Caco-2 (cell line): ENCODE measurements at regions not wholly inside any gene's neighbourhood (a gene's known extent, or its start where the extent isn't known, plus 50 kb on each side); places are given as distances from the start of the nearest gene placed in this dataset.

Experiments
- BruUV-seq: library from RNA; stranded (reverse); fragments of 400-500 nt; replicated peaks from 2 replicates; lab custom pipeline; 2021; lab: Mats Ljungman, UMichigan
- CTCF ChIA-PET: fragments of 300-600 bp; sonication (Branson Sonifier 250); formaldehyde crosslinking; loops from one replicate; lab custom pipeline; 2022; ENCODE audit warnings: antibody characterized with exemption; lab: Charles Lee
- POLR2A ChIA-PET: fragments of 300-600 bp; sonication (Branson Sonifier 250); formaldehyde crosslinking; loops from one replicate; lab custom pipeline; 2022; ENCODE audit warnings: antibody characterized with exemption; lab: Charles Lee
- DNase-seq, 2 experiments: peaks; one replicate each; pipeline versions ENCODE4 v3.0.0 to v3.0.0-alpha.2; 2020 to 2022
- H3K27me3 ChIP-seq: replicated peaks from 2 replicates; pipeline ENCODE4 v1.6.0; 2011; ENCODE audit warnings: low read length; ENCODE audit not compliant: control insufficient read depth, insufficient read depth
- H3K36me3 ChIP-seq: 2 replicates; pipeline ENCODE4 v1.5.1; 2011; ENCODE audit warnings: low read length; ENCODE audit not compliant: control insufficient read depth, insufficient read depth
- H3K4me1 ChIP-seq: fragments of 250-450 bp; sonication (Bioruptor Pico); 2 replicates; pipeline ENCODE4 v1.5.1; 2020; ENCODE audit warnings: mild to moderate bottlenecking
- H3K4me3 ChIP-seq: 2 replicates; pipeline ENCODE4 v1.5.1; 2011; ENCODE audit warnings: low read depth, mild to moderate bottlenecking, control low read depth, low read length
- H3K9me3 ChIP-seq: fragments of 250-450 bp; sonication (Bioruptor Pico); 2 replicates; pipeline ENCODE4 v1.5.1; 2020; ENCODE audit warnings: mild to moderate bottlenecking, moderate library complexity
- H3K27ac Mint-ChIP-seq: one replicate; pipeline ENCODE4 v1.8.0; 2022; ENCODE audit warnings: mixed read lengths; ENCODE audit not compliant: unreplicated experiment
- H3K27me3 Mint-ChIP-seq: one replicate; pipeline ENCODE4 v1.8.0; 2022; ENCODE audit warnings: mixed read lengths; ENCODE audit not compliant: insufficient read depth, unreplicated experiment
- H3K36me3 Mint-ChIP-seq: one replicate; pipeline ENCODE4 v1.8.0; 2022; ENCODE audit warnings: mild to moderate bottlenecking, mixed read lengths; ENCODE audit not compliant: insufficient read depth, unreplicated experiment
- H3K4me1 Mint-ChIP-seq: one replicate; pipeline ENCODE4 v1.8.0; 2022; ENCODE audit warnings: low read depth, mixed read lengths; ENCODE audit not compliant: unreplicated experiment
- H3K4me3 Mint-ChIP-seq: one replicate; pipeline ENCODE4 v1.8.0; 2022; ENCODE audit warnings: mild to moderate bottlenecking, moderate library complexity, mixed read lengths; ENCODE audit not compliant: unreplicated experiment
- H3K9me3 Mint-ChIP-seq: one replicate; pipeline ENCODE4 v1.8.0; 2022; ENCODE audit warnings: mixed read lengths; ENCODE audit not compliant: unreplicated experiment
- intact Hi-C: fragments of 100-400 bp; cut with micrococcal nuclease; formaldehyde crosslinking; loops from one replicate; pipeline ENCODE4 v1.10.0; 2022; ENCODE audit not compliant: unreplicated experiment
- TF ChIP-seq, protein P1 (sequence below), 2 experiments: fragments of 200-600 bp in 1 of 2; IDR thresholded peaks; 1 replicate in 1 of 2; 2 replicates in 1 of 2; pipeline versions ENCODE4 v1.5.1 to v1.8.0; 2011 to 2022; ENCODE audit warnings: antibody characterized with exemption in 1 of 2, control low read depth in 1 of 2, inconsistent platforms in 1 of 2, low read depth in 1 of 2, low read length in 1 of 2, mild to moderate bottlenecking in 1 of 2, moderate library complexity in 1 of 2; ENCODE audit not compliant: insufficient read depth in 1 of 2, severe bottlenecking in 1 of 2, unreplicated experiment in 1 of 2

DNA sequence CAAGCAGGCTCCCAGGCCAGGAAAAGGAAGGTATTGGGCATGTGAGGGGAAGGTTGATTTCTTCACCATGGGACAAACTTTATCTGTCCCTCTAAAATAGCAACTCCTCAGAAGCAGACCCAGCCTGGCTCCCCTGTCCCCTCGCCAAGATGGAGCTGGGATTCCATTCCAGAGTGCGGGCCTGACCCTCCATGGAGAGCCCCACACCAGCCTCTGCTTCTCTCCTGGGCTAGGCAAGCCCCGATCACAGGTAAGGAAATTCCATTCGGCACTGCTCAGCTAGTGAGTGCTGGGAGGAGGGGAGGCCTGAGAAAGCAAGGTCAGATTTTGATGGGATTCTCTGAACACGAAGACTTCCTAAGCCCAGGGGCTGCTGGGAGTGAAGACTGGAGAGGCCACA lies 98.4 kb downstream of the EFNB1 start:
- BruUV-seq, result no TSS peak
- no peak for DNase-seq

DNA sequence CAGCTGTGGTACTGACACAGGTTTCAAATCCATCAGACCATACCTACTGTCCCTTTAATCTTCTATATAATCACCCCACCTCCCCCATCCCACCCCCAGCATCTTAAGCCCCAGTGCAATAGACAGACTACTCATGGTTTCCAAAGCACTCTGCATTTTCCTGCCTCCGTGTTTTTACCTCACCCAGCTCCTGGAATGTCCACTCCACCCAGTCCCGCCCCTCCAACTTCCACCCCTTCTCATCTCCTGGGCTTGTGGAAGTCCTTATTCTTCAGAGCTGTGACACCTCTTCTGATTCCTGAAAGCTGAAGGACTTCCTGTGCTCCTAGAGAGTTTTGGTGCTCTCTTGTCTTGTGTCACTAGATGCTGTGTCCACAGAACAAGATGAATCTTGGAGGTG lies 94.3 kb downstream of the EFNB1 start:
- no peaks in the 10 kb centered on the region for H3K9me3 ChIP-seq
- CTCF ChIA-PET, result no interaction called here
- H3K36me3 ChIP-seq, result no peaks in the 10 kb centered on the region
- DNase-seq, result no peak
- Mint-ChIP-seq H3K4me3 (no peak overlapping the region), H3K27me3 (no peaks in the 10 kb centered on the region), H3K4me1 (no peaks in the 10 kb centered on the region), H3K36me3 (no peaks in the 10 kb centered on the region), H3K9me3 (no peaks in the 10 kb centered on the region), H3K27ac (no peak overlapping the region)
- H3K4me1 ChIP-seq, result no peaks in the 10 kb centered on the region
- TF ChIP-seq, protein P1, sequence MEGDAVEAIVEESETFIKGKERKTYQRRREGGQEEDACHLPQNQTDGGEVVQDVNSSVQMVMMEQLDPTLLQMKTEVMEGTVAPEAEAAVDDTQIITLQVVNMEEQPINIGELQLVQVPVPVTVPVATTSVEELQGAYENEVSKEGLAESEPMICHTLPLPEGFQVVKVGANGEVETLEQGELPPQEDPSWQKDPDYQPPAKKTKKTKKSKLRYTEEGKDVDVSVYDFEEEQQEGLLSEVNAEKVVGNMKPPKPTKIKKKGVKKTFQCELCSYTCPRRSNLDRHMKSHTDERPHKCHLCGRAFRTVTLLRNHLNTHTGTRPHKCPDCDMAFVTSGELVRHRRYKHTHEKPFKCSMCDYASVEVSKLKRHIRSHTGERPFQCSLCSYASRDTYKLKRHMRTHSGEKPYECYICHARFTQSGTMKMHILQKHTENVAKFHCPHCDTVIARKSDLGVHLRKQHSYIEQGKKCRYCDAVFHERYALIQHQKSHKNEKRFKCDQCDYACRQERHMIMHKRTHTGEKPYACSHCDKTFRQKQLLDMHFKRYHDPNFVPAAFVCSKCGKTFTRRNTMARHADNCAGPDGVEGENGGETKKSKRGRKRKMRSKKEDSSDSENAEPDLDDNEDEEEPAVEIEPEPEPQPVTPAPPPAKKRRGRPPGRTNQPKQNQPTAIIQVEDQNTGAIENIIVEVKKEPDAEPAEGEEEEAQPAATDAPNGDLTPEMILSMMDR (IDR thresholded peaks at IDR 0.05; ENCODE audit: insufficient read depth in 1 of 2, low read depth in 1 of 2, low read length in 1 of 2, severe bottlenecking in 1 of 2, unreplicated experiment in 1 of 2), result no peak
- POLR2A ChIA-PET, result no interaction called here
- H3K4me3 ChIP-seq, result no peak overlapping the region
- no TSS peak for BruUV-seq
- intact Hi-C loops, result no loop called here
- H3K27me3 ChIP-seq, result no peaks in the 10 kb centered on the region

More for the DNA sequence above, 98.4 kb downstream of the EFNB1 start:
- Mint-ChIP-seq H3K27me3 (no peaks in the 10 kb centered on the region), H3K36me3 (peaks cover 5% of the 10 kb centered on the region), H3K4me3 (no peak overlapping the region), H3K4me1 (no peaks in the 10 kb centered on the region), H3K9me3 (no peaks in the 10 kb centered on the region), H3K27ac (no peak overlapping the region)
- ChIA-PET CTCF (no interaction called here), POLR2A (no interaction called here)
- no peaks in the 10 kb centered on the region for H3K36me3 ChIP-seq
- H3K4me1 ChIP-seq, result no peaks in the 10 kb centered on the region
- intact Hi-C loops, result no loop called here
- no peak overlapping the region for H3K4me3 ChIP-seq
- no peaks in the 10 kb centered on the region for H3K9me3 ChIP-seq
- no peaks in the 10 kb centered on the region for H3K27me3 ChIP-seq
- TF ChIP-seq, protein P1 (IDR thresholded peaks at IDR 0.05; ENCODE audit: insufficient read depth in 1 of 2, low read depth in 1 of 2, low read length in 1 of 2, severe bottlenecking in 1 of 2, unreplicated experiment in 1 of 2), result no peak

DNA sequence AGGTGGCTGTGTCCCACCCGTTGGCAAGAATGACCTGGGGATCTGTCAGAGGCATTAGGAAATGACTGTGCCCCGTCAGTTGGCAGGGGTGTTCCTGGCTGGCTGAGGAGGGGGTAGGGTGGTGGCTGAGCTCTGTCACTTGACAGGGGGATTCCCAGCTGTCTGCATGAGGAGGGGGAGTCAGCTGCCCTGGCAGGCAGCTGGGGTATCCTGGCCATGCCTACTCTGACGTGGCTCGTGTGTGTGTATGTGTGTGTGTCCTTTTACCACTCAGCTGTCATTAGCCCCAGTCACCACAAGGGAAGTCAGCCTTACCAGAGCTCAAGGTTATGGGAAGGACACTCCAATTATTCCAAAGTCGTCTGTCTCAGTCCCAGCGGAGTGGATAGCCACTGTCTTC lies 93.2 kb downstream of the EFNB1 start:
- TF ChIP-seq, protein P1 (IDR thresholded peaks at IDR 0.05; ENCODE audit: insufficient read depth in 1 of 2, low read depth in 1 of 2, low read length in 1 of 2, severe bottlenecking in 1 of 2, unreplicated experiment in 1 of 2), result no peak
- no peaks in the 10 kb centered on the region for H3K27me3 ChIP-seq
- no peaks in the 10 kb centered on the region for H3K9me3 ChIP-seq
- intact Hi-C loops, result no loop called here
- BruUV-seq, result no TSS peak
- no peak overlapping the region for H3K4me3 ChIP-seq
- no peak for DNase-seq
- H3K27me3 Mint-ChIP-seq, result no peaks in the 10 kb centered on the region
- H3K9me3 Mint-ChIP-seq, result no peaks in the 10 kb centered on the region
- no peaks in the 10 kb centered on the region for H3K4me1 Mint-ChIP-seq
- ChIA-PET POLR2A (no interaction called here), CTCF (no interaction called here)
- H3K36me3 ChIP-seq, result no peaks in the 10 kb centered on the region
- no peaks in the 10 kb centered on the region for H3K36me3 Mint-ChIP-seq
- no peak overlapping the region for H3K27ac Mint-ChIP-seq
- no peaks in the 10 kb centered on the region for H3K4me1 ChIP-seq
- no peak overlapping the region for H3K4me3 Mint-ChIP-seq
